Hepatic stellate cell (primary cell): ENCODE measurements at regions not wholly inside any gene's neighbourhood (a gene's known extent, or its start where the extent isn't known, plus 50 kb on each side); places are given as distances from the start of the nearest gene placed in this dataset.
"Not testable (repeated sequence)": the region's sequence is repeated elsewhere in the genome, so short reads cannot be mapped to it uniquely, and the experiment has no call there.

Experiments
- DNase-seq: peaks from one replicate; pipeline ENCODE4 v3.0.0; 2011; ENCODE audit warnings: low spot score

GRCh38 chr13:71303144-71303543 lies 563.9 kb downstream of the DACH1 start:
- DNase-seq = no peak

GRCh38 chr13:71300602-71301001 lies 566.4 kb downstream of the DACH1 start:
- no peak for DNase-seq

- no peak for DNase-seq
Observed at GRCh38 chr13:71291842-71292146, 575.2 kb downstream of the DACH1 start.

GRCh38 chr13:71290963-71291841 lies 575.8 kb downstream of the DACH1 start:
- DNase-seq = peak; percentile 8

- DNase-seq = not testable (repeated sequence)
Observed at GRCh38 chr13:71289980-71290379, 577.0 kb downstream of the DACH1 start.

GRCh38 chr13:71285700-71286099 lies 581.3 kb downstream of the DACH1 start:
- no peak for DNase-seq

- no peak for DNase-seq
Observed at GRCh38 chr13:71278512-71278911, 588.5 kb downstream of the DACH1 start.

GRCh38 chr13:71274923-71275608 lies 591.9 kb downstream of the DACH1 start:
- DNase-seq = no peak

GRCh38 chr13:71261256-71261655 lies 605.7 kb downstream of the DACH1 start:
- no peak for DNase-seq

GRCh38 chr13:71260246-71260645 lies 606.8 kb downstream of the DACH1 start:
- no peak for DNase-seq

- no peak for DNase-seq
Observed at GRCh38 chr13:71255633-71256032, 611.4 kb downstream of the DACH1 start.

- DNase-seq = no peak
Observed at GRCh38 chr13:71254384-71254783, 612.6 kb downstream of the DACH1 start.

GRCh38 chr13:71252184-71252704 lies 614.8 kb downstream of the DACH1 start:
- DNase-seq = no peak

GRCh38 chr13:71251292-71251951 lies 615.6 kb downstream of the DACH1 start:
- no peak for DNase-seq

- no peak for DNase-seq
Observed at GRCh38 chr13:71249011-71249410, 618.0 kb downstream of the DACH1 start.

GRCh38 chr13:71244161-71244560 lies 622.8 kb downstream of the DACH1 start:
- DNase-seq = no peak

GRCh38 chr13:71242201-71242600 lies 624.8 kb downstream of the DACH1 start:
- DNase-seq = no peak

GRCh38 chr13:71240911-71241310 lies 626.1 kb downstream of the DACH1 start:
- DNase-seq = no peak

- no peak for DNase-seq
Observed at GRCh38 chr13:71237332-71237731, 629.7 kb downstream of the DACH1 start.

- no peak for DNase-seq
Observed at GRCh38 chr13:71219698-71220415, 647.1 kb downstream of the DACH1 start.

- DNase-seq = no peak
Observed at GRCh38 chr13:71218960-71219359, 648.0 kb downstream of the DACH1 start.

GRCh38 chr13:71217827-71218226 lies 649.2 kb downstream of the DACH1 start:
- DNase-seq = no peak
